ENCODE measurements at regions not wholly inside any gene's neighbourhood (a gene's known extent, or its start where the extent isn't known, plus 50 kb on each side); places are given as distances from the start of the nearest gene placed in this dataset.

GRCh38 chr2:138906549-138906948 lies 126.4 kb upstream of the NXPH2 start:
- TF ChIP-seq EP300 (IDR thresholded peaks at IDR 0.05): no peak
- TF ChIP-seq CTCF (IDR thresholded peaks at IDR 0.05): no peak
- TF ChIP-seq POLR2A (IDR thresholded peaks at IDR 0.05): no peak
